ENCODE measurements at regions not wholly inside any gene's neighbourhood (a gene's known extent, or its start where the extent isn't known, plus 50 kb on each side); places are given as distances from the start of the nearest gene placed in this dataset.

DNA sequence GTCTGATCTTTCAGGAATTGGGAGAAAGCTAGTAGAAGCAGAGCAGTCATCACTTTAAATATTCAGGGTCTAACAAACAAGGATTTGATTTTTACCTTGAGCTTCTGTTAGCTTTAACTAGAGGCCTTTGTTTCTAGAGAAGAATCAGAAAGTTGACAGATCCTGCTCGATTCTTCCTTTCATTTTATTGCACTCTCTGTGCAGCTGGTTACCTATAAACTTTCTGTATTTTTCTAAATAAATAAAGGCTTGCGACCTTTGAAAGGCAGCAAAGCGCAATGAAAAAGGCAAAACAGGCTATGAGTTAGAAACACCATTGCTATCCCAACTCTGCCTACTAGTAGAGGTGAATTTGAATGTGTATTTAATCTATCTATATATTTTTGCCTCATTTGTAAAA, 101.4 kb upstream of the NPY2R start:
- no peak for DNase-seq

GRCh38 chr4:155114790-155115189, 93.6 kb upstream of the NPY2R start:
- DNase-seq, result no peak

DNA sequence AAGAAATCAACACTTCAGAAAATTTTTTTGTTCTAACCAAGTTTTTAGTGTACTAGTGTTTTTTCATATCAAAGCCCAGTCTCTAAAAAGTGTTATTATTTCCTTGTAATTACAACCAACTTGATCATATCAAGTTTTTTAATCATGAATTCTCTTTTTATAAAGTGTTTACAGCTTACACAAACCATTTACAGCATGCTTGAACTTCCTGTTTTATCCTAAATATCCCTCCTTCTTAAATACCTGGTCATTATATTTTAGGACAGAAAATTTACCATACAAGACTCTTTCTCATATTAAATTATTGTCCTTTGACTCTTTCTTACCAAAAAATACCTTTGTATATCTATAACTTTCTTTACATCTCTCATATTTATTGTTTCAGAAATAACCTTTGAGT, 89.4 kb upstream of the NPY2R start:
- no peak for DNase-seq

GRCh38 chr4:155120536-155120935, 87.9 kb upstream of the NPY2R start:
- DNase-seq, result no peak

DNA sequence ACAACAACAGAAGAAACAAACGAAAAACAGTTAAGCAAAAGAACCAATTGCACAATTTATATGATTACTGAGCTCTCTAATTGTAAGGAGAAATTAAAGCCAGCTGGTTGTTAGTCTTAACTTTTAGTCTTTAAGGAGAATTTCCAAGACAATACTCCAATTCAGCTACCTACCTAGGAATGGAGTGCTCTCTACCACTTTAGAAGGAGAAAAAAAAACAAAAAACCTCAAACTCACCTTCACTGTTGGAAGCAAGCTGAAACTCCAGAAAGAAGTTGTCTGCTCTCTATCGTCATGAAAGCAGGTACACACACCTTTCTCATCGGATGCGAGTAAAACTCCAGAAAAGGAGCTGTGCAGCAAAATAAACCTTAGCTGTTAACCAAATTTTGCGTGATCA, 86.1 kb upstream of the NPY2R start:
- no peak for DNase-seq

DNA sequence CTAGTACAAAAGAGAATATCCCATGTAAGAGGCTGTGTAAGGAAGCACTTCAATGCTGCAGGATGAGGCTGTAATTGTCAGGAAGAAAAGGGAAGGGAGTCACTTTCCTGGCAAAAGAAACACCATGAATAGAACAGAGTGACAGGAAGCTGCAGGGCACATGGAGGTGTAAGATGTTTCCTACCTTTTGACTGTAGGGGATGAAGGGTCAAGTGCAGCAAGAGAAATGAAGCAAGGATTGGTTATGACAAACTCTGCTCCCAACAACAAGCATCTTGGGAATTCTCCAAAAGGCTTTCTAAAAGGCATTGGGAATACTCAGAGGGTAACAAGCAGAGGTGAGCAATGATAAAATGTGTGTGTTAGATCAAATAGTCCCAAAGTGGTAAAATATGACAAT, 74.3 kb upstream of the NPY2R start:
- DNase-seq, result no peak

DNA sequence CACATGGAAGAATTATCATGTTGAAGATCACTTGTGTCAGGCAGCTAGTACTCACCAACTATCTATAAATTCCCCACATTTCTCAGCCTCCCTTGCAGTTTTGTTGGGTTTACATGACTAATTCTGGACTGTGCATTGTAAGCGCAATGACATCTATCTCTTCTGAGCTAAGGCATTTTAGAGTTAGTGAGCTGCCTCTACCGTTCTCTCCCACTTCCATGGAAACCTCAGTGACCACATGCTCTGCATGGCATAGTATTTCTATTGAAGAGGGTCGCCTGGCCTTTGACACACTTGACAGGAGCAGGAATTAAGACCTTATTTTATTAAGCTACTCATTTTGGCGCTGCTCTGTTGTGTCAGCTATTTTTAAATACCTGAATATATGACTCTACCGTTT, 67.5 kb upstream of the NPY2R start:
- DNase-seq, result no peak

DNA sequence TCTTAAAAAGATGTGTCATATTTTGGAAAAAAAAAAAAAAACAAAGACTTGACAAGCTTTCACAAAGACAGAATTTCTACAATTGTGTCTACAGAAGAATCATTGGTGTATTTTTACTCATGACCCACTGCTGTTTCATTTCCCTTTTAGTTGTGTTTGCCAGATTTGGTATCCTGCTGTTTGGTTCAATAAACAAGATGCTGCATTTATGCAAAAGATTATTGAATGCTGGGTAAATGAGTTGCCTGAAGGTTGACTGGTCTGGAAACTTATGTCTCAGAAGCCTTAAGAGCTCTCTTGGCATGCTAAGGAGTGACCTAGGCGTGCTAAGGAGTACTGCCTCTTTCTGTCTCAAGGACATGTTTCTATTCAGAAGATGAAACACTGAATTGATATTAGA, 64.9 kb upstream of the NPY2R start:
- no peak for DNase-seq
